Osteocyte (in vitro differentiated cells): ENCODE measurements at regions not wholly inside any gene's neighbourhood (a gene's known extent, or its start where the extent isn't known, plus 50 kb on each side); places are given as distances from the start of the nearest gene placed in this dataset.
"Not testable (repeated sequence)": the region's sequence is repeated elsewhere in the genome, so short reads cannot be mapped to it uniquely, and the experiment has no call there.

Source experiments
- DNase-seq: peaks from one replicate; pipeline ENCODE4 v3.0.0; 2021; ENCODE audit warnings: mixed read lengths; ENCODE audit not compliant: unreplicated experiment; ENCODE audit errors: extremely low spot score
- H3K27ac Mint-ChIP-seq: one replicate; pipeline ENCODE4 v1.8.0; 2021; ENCODE audit warnings: mild to moderate bottlenecking, mixed read lengths; ENCODE audit not compliant: unreplicated experiment
- H3K27me3 Mint-ChIP-seq: one replicate; pipeline ENCODE4 v1.8.0; 2021; ENCODE audit warnings: mixed read lengths; ENCODE audit not compliant: unreplicated experiment
- H3K36me3 Mint-ChIP-seq: one replicate; pipeline ENCODE4 v1.8.0; 2021; ENCODE audit warnings: mixed read lengths; ENCODE audit not compliant: unreplicated experiment
- H3K4me1 Mint-ChIP-seq: one replicate; pipeline ENCODE4 v1.8.0; 2021; ENCODE audit warnings: mixed read lengths; ENCODE audit not compliant: unreplicated experiment
- H3K4me3 Mint-ChIP-seq: one replicate; pipeline ENCODE4 v1.8.0; 2021; ENCODE audit warnings: mild to moderate bottlenecking, moderate library complexity, mixed read lengths; ENCODE audit not compliant: unreplicated experiment
- H3K9me3 Mint-ChIP-seq: one replicate; pipeline ENCODE4 v1.8.0; 2021; ENCODE audit warnings: mixed read lengths; ENCODE audit not compliant: unreplicated experiment
- TF ChIP-seq, protein P1 (sequence below): fragments of 200-600 bp; sonication (generic); IDR thresholded peaks from 2 replicates; pipeline ENCODE4 v1.5.0; 2021; ENCODE audit warnings: antibody characterized with exemption, mild to moderate bottlenecking, moderate library complexity

DNA sequence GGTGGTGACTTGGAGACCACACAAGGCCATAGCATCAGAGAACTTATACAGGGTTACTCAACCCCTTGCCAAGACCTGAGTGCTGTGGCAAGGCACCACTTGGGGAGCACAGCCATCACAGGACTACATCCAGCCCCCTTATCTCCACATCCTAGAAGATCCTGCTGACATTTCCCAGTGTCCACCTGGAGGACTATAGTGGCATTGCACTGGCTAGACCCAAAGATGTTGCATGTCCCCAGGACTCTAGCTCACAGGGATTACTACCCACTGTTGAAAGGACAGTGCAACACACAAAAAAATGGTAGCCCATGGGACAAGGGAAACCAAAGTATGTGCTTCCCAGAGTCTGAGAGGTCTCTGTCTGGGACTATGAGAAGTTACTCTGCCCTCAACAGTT lies 411.1 kb upstream of the NUDT12 start:
- DNase-seq, result no peak
- Mint-ChIP-seq H3K4me1 (no peaks in the 10 kb centered on the region), H3K36me3 (no peaks in the 10 kb centered on the region), H3K27me3 (no peaks in the 10 kb centered on the region), H3K27ac (no peak overlapping the region), H3K4me3 (no peak overlapping the region), H3K9me3 (peaks cover 16% of the 10 kb centered on the region)
- TF ChIP-seq, protein P1, sequence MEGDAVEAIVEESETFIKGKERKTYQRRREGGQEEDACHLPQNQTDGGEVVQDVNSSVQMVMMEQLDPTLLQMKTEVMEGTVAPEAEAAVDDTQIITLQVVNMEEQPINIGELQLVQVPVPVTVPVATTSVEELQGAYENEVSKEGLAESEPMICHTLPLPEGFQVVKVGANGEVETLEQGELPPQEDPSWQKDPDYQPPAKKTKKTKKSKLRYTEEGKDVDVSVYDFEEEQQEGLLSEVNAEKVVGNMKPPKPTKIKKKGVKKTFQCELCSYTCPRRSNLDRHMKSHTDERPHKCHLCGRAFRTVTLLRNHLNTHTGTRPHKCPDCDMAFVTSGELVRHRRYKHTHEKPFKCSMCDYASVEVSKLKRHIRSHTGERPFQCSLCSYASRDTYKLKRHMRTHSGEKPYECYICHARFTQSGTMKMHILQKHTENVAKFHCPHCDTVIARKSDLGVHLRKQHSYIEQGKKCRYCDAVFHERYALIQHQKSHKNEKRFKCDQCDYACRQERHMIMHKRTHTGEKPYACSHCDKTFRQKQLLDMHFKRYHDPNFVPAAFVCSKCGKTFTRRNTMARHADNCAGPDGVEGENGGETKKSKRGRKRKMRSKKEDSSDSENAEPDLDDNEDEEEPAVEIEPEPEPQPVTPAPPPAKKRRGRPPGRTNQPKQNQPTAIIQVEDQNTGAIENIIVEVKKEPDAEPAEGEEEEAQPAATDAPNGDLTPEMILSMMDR, result no peak

DNA sequence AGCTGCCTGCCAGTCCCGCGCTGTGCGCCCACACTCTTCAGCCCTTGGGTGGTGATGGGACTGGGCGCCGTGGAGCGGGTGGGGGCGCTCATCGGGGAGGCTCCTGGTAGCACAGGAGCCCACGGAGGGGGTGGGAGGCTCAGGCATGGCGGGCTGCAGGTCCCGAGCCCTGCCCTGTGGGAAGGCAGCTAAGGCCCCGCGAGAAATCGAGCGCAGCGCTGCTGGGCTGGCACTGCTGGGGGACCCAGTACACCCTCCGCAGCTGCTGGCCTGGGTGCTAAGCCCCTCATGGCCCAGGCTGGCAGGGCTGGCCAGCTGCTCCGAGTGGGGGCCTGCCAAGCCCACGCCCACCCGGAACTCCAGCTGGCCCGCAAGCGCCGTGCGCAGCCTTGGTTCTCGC lies 403.7 kb upstream of the NUDT12 start:
- DNase-seq, H3K27ac Mint-ChIP-seq, H3K4me1 Mint-ChIP-seq, H3K4me3 Mint-ChIP-seq, H3K36me3 Mint-ChIP-seq, H3K27me3 Mint-ChIP-seq: not testable (repeated sequence)
- H3K9me3 Mint-ChIP-seq, result peaks cover 17% of the 10 kb centered on the region

DNA sequence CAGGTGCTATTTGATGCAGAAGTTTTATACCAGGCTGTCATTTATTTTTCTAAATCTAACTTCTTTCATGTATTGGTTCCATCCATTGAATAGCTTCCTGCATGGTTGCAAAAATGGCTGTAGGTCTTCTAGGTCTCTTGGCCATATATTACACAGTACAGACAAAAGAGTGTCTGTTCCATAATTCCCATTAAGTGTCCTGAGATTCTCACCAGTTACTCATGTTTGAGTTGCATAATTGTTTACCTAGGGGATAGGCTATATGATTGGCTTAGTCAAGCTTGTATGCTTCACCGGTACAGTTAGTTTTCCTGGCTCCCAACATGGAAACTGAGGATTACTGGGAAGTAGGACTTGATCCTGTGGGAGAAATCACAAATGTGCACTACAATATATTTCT lies 399.4 kb upstream of the NUDT12 start:
- Mint-ChIP-seq H3K27me3 (no peaks in the 10 kb centered on the region), H3K27ac (no peak overlapping the region), H3K4me1 (no peaks in the 10 kb centered on the region), H3K36me3 (peaks cover 5% of the 10 kb centered on the region), H3K9me3 (peaks cover 12% of the 10 kb centered on the region), H3K4me3 (no peak overlapping the region)
- DNase-seq, result no peak
- TF ChIP-seq, protein P1, result no peak

DNA sequence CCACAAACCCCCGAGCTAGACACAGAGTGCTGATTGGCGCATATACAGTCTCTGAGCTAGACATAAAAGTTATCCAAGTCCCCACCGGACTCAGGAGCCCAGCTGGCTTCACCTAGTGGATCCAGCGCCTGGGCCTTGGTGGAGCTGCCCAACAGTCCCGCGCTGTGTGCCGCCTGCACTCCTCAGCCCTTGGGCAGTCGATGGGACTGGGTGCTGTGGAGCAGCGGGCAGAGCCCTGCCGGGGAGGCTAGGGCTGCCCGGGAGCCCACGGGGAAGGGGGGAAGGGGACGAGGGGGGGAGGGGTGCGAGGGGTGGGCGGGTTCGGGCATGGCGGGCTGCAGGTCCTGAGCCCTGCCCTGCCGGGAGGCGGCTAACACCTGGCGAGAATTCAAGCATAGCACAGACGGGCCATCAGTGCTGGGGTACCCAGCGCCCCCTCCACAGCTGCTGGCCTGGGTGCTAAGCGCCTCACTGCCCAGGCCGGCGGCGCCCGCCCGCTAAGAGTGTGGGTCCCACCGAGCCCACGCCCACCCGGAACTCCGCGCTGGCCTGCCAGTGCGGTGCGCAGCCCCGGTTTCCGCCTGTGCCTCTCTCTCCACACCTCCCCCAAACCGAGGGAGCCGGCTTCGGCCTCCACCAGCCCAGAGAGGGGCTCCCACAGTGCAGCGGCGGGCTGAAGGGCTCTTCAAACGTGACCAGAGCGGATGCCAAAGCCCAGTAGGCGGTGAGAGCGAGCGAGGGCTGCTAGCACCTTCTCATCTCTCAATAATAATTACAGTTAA lies 391.2 kb upstream of the NUDT12 start:
- no peaks in the 10 kb centered on the region for H3K36me3 Mint-ChIP-seq
- H3K4me1 Mint-ChIP-seq, result no peaks in the 10 kb centered on the region
- H3K27ac Mint-ChIP-seq, result no peak overlapping the region
- TF ChIP-seq, protein P1, result no peak
- DNase-seq, result no peak
- no peak overlapping the region for H3K4me3 Mint-ChIP-seq
- H3K9me3 Mint-ChIP-seq, result no peaks in the 10 kb centered on the region
- peaks cover 5% of the 10 kb centered on the region for H3K27me3 Mint-ChIP-seq

DNA sequence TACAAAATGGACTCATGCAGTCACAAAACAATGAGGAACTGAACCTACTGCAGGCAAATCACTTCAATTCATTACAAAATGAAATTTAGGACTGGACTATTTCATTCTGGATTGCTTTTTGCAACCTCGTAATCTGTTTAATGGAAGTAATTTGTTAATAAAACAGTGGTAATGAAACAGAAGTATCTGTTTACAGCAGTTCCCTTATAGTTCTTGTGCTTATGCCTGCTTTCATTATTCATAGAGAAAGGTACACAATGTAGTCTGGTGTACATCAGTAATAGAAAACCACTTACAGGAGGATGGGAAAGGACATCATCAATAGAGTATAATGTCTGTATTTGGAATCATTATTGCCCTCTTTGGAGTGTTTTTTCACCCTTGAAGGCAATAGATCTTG lies 389.2 kb upstream of the NUDT12 start:
- Mint-ChIP-seq H3K4me3 (no peak overlapping the region), H3K36me3 (no peaks in the 10 kb centered on the region), H3K27me3 (peaks cover 5% of the 10 kb centered on the region), H3K9me3 (no peaks in the 10 kb centered on the region), H3K4me1 (no peaks in the 10 kb centered on the region), H3K27ac (no peak overlapping the region)
- DNase-seq, result no peak
- TF ChIP-seq, protein P1, result no peak
